Muscle of back (tissue), 3 donors: ENCODE measurements at regions not wholly inside any gene's neighbourhood (a gene's known extent, or its start where the extent isn't known, plus 50 kb on each side); places are given as distances from the start of the nearest gene placed in this dataset.
A peak's percentile ranks its signal among the peaks of the same experiment; 100 is the strongest.

Experiments
- DNase-seq, 3 donors: peaks; one replicate each; pipeline versions ENCODE4 v3.0.0 to v3.0.0-alpha.2; 2013

- no peak for DNase-seq
Observed at GRCh38 chr16:86632206-86632605, 53.9 kb downstream of the FOXL1 start.

GRCh38 chr16:86632944-86633343 is 54.6 kb downstream of the FOXL1 start:
- DNase-seq: no peak

GRCh38 chr16:86634292-86634691 is 55.9 kb downstream of the FOXL1 start:
- no peak for DNase-seq

GRCh38 chr16:86635176-86635876 is 57.0 kb downstream of the FOXL1 start:
- peak in 1 of 3 donors; percentile 28 for DNase-seq

GRCh38 chr16:86635926-86636325 is 57.6 kb downstream of the FOXL1 start:
- DNase-seq: no peak

- no peak for DNase-seq
Observed at GRCh38 chr16:86637744-86638143, 59.4 kb downstream of the FOXL1 start.

GRCh38 chr16:86638642-86639041 is 60.3 kb downstream of the FOXL1 start:
- no peak for DNase-seq

- no peak for DNase-seq
Observed at GRCh38 chr16:86639354-86639753, 61.0 kb downstream of the FOXL1 start.

- no peak for DNase-seq
Observed at GRCh38 chr16:86640265-86640843, 62.0 kb downstream of the FOXL1 start.

- DNase-seq: no peak
Observed at GRCh38 chr16:86642087-86642486, 63.7 kb downstream of the FOXL1 start.

- no peak for DNase-seq
Observed at GRCh38 chr16:86643671-86644070, 65.3 kb downstream of the FOXL1 start.

- no peak for DNase-seq
Observed at GRCh38 chr16:86647561-86647960, 69.2 kb downstream of the FOXL1 start.

- DNase-seq: no peak
Observed at GRCh38 chr16:86649875-86650274, 71.5 kb downstream of the FOXL1 start.

- DNase-seq: no peak
Observed at GRCh38 chr16:86651013-86651627, 72.8 kb downstream of the FOXL1 start.

GRCh38 chr16:86651823-86652222 is 73.5 kb downstream of the FOXL1 start:
- no peak for DNase-seq

- no peak for DNase-seq
Observed at GRCh38 chr16:86653285-86654006, 75.1 kb downstream of the FOXL1 start.

GRCh38 chr16:86657972-86658371 is 79.6 kb downstream of the FOXL1 start:
- DNase-seq: no peak

GRCh38 chr16:86660623-86661022 is 82.3 kb downstream of the FOXL1 start:
- DNase-seq: no peak

- peak in 1 of 3 donors; percentile 22 for DNase-seq
Observed at GRCh38 chr16:86661706-86662105, 83.4 kb downstream of the FOXL1 start.

- DNase-seq: no peak
Observed at GRCh38 chr16:86662195-86662594, 83.8 kb downstream of the FOXL1 start.

- no peak for DNase-seq
Observed at GRCh38 chr16:86662740-86663139, 84.4 kb downstream of the FOXL1 start.

GRCh38 chr16:86663685-86664521 is 85.6 kb downstream of the FOXL1 start:
- no peak for DNase-seq
